ENCODE measurements at regions not wholly inside any gene's neighbourhood (a gene's known extent, or its start where the extent isn't known, plus 50 kb on each side); places are given as distances from the start of the nearest gene placed in this dataset.

GRCh38 chr21:31781737-31782136, 49.8 kb upstream of the SCAF4 start:
- TF ChIP-seq CTCF (conservative IDR thresholded peaks at IDR 0.05; ENCODE audit: low read depth, low read length) = no peak
- no peak for TF ChIP-seq EZH2 (IDR thresholded peaks at IDR 0.05; ENCODE audit: low read length, unreplicated experiment)

All from PC-3 (cell line).